NCI-H82 (cell line): ENCODE measurements at regions not wholly inside any gene's neighbourhood (a gene's known extent, or its start where the extent isn't known, plus 50 kb on each side); places are given as distances from the start of the nearest gene placed in this dataset.

Source experiments
- DNase-seq: peaks from one replicate; lab custom pipeline; 2025; lab: John Stamatoyannopoulos, UW

DNA sequence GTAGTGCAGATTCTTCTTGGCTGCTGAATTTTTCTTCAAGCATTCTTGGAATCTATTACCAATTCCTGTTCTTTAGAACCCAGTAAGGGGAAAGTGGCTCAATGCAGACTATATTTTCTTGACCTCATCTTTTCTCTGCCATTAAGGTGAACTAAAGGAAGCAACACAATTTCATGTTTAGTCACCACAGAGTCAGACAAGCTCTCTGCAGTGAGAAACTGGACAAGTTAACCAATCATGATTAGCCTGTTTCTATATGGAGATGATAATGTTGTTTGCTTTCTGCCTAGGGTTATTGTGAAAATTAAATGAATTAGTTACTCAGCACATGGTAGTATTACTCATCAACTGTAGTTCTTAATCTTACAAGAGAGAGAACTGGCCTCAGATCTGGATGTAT is 1075.1 kb downstream of the AGBL1 start:
- no peak for DNase-seq

DNA sequence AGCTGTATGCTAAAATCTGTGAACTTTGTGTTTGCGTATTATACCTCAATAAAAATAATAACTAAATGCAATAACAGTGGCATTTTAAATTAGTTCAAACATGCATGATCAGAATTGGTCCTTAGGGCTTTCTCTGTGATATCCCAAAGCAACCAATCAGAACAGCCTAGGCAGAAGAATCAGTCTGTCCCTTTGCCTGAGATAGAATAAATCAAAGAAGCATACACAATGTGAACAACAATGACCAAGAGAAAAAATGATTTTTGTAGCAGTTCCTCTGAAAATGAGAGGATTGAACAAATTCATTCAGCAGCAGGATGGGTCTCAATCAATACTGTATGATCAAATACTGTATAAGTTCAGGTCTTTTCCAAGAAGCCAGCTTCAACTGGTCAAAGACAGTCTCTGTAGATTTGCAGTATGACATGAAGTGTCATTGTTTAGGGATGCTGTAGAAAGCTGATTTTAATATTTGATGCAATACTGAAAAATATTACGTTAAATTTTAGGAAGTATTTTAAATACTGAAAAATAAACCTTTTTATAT is 1071.6 kb downstream of the AGBL1 start:
- DNase-seq, result no peak

- no peak for DNase-seq
Measured at GRCh38 chr15:87145696-87146095, 1066.0 kb downstream of the AGBL1 start.

DNA sequence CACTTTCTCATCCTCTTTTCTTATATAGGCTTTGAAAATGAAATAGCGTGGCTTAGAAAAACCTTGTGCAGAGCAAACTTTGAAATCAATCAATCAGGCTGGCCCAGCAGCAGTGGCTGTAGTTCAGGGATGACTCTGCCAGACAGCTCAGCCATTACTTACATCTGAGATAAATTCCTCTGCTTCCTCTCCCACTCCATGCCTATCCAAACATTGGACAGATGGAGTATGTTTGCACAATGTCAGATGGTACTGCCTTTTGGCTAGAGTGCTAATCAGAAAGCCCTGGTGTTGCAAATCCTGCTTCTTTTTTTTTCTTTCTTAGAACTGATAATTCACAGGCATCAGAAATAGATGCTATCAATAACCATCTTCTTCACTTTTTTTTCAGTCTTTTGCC is 1065.1 kb downstream of the AGBL1 start:
- peak; percentile 82 for DNase-seq

GRCh38 chr15:87142096-87142495 is 1062.4 kb downstream of the AGBL1 start:
- DNase-seq, result no peak

GRCh38 chr15:87135109-87135508 is 1055.4 kb downstream of the AGBL1 start:
- DNase-seq, result no peak

GRCh38 chr15:87133704-87134103 is 1054.0 kb downstream of the AGBL1 start:
- no peak for DNase-seq

DNA sequence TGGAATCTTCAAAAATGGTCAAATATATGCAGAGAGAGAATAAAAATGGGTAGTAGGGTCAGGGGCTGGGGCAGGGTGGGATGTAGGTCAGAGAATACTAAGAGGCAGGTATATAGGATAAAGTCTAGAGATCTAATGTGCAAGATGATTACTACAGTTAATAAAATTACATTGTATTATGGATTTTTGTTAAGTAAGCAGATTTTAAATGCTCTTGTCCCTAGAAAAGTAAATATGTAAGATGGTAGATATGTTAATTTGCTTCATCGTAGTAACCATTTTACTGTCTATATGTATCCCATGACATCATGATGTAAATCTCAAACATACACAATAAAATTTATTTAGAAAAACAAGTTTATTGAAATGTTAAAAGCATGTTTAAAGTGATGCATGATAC is 1051.4 kb downstream of the AGBL1 start:
- DNase-seq, result no peak

GRCh38 chr15:87129916-87130315 is 1050.2 kb downstream of the AGBL1 start:
- no peak for DNase-seq

DNA sequence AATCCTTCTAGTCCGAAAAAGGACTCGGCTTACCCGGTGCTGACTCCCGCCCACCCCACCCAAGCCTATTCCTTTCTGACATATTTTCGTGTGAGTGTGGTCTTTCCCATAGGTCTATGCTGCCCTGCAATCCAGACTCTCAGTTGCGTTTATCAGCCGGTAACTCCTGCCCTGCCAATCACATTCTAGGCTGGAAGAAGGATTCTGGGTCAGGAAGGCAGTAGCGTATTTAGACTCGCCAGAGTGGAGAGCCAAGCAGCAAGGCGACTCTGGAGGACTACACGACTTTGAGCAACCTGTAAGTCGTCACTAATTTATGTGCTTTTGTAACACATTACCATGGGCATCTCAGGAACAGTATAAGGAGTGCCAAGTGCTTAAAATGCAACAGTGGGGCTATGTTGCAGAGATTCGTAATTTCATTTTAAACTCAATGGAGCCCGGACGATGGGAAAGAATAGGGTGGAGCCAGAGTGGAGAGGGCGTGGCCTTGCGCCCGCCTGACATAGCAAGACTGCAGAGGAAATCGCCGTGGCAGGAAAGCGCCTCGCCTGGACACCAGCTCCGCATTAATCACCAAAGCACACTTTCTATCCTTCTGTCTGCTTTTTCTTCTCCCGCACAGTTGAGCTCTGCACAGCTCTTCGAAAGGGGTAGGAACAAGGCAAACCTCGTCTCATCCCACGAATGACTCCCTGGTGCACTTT is 1044.2 kb downstream of the AGBL1 start:
- peak; percentile 85 for DNase-seq

- no peak for DNase-seq
Measured at GRCh38 chr15:87121336-87121735, 1041.7 kb downstream of the AGBL1 start.

GRCh38 chr15:87120555-87120954 is 1040.9 kb downstream of the AGBL1 start:
- no peak for DNase-seq

DNA sequence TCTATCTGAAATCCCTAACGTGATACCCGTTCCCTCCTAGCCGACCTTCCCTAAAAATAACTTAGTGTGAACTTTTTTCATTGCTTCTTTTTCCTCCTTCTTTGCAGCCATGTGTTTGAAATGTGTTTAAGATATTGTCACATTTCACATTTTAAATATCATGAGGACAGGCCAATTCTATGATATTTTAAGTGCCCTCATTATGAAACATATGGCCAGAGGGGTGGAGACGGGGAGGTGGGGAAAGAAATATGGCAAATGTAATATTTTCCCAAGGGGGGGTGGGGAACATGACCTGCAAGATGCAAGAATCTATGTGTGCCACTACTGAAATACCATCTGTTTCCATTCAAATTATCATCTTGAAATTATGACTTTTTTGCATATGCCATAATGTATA is 1039.2 kb downstream of the AGBL1 start:
- no peak for DNase-seq

GRCh38 chr15:87118435-87118834 is 1038.8 kb downstream of the AGBL1 start:
- peak; percentile 40 for DNase-seq

DNA sequence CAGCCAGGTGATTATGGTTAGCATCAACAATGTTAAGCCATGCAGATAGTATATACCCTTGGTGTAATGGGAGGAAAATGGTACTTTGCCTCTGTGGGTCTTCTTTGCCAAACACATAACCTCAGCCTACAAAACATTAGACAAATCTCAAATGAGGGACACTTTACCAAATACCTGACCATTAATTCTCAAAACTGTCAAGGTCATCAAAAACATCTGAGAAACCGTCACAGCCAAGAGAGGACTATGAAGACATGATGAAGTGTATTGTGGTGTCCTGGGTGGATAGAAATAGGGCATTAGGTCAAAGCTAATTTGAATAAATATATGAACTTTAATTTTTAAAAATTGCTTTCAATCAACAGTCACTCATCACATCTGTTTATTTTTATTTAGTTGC is 1036.1 kb downstream of the AGBL1 start:
- DNase-seq, result no peak

DNA sequence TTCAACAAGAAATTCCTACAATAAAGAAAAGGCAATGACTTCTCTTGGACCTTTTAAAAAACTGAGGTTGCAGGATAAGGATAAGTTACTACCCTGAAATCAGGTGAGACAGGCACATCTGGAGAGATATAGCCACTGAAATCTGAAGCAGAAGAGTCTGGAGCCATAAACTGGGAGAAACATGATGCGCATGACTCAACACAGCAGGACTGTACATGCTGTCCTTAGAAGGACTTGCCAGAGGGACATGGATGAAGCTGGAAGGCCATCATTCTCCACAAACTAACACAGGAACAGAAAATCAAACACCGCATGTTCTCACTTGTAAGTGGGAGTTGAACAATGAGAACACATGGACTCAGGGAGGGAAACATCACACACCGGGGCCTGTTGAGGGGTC is 1020.2 kb downstream of the AGBL1 start:
- no peak for DNase-seq

GRCh38 chr15:87089551-87089950 is 1009.9 kb downstream of the AGBL1 start:
- DNase-seq, result no peak

- DNase-seq, result peak; percentile 24
Measured at GRCh38 chr15:87083201-87083600, 1003.5 kb downstream of the AGBL1 start.

- peak; percentile 94 for DNase-seq
Measured at GRCh38 chr15:87082581-87082980, 1002.9 kb downstream of the AGBL1 start.

- no peak for DNase-seq
Measured at GRCh38 chr15:87080547-87080946, 1000.9 kb downstream of the AGBL1 start.
